GM19395 (cell line): ENCODE measurements at regions not wholly inside any gene's neighbourhood (a gene's known extent, or its start where the extent isn't known, plus 50 kb on each side); places are given as distances from the start of the nearest gene placed in this dataset.
A peak's percentile ranks its signal among the peaks of the same experiment; 100 is the strongest.

Experiments
- ATAC-seq: cut with Tn5 transposase; IDR thresholded peaks from one replicate; pipeline ENCODE4 v1.9.1; 2021; ENCODE audit warnings: mild to moderate bottlenecking, moderate library complexity; ENCODE audit not compliant: unreplicated experiment

GRCh38 chr2:41735476-41735875 is 312.3 kb upstream of the PKDCC start:
- no peak for ATAC-seq

GRCh38 chr2:41736105-41736567 is 311.7 kb upstream of the PKDCC start:
- peak; percentile 94 for ATAC-seq

- ATAC-seq: peak; percentile 40
Measured at GRCh38 chr2:41736586-41736985, 311.2 kb upstream of the PKDCC start.

- no peak for ATAC-seq
Measured at GRCh38 chr2:41737888-41738287, 309.9 kb upstream of the PKDCC start.

GRCh38 chr2:41741951-41742595 is 305.7 kb upstream of the PKDCC start:
- peak; percentile 99 for ATAC-seq

GRCh38 chr2:41743324-41743723 is 304.5 kb upstream of the PKDCC start:
- no peak for ATAC-seq

- ATAC-seq: no peak
Measured at GRCh38 chr2:41750829-41751228, 297.0 kb upstream of the PKDCC start.

GRCh38 chr2:41759880-41760279 is 287.9 kb upstream of the PKDCC start:
- no peak for ATAC-seq

- ATAC-seq: no peak
Measured at GRCh38 chr2:41763141-41763540, 284.7 kb upstream of the PKDCC start.

GRCh38 chr2:41764131-41764530 is 283.7 kb upstream of the PKDCC start:
- no peak for ATAC-seq

GRCh38 chr2:41764919-41765318 is 282.9 kb upstream of the PKDCC start:
- ATAC-seq: no peak

GRCh38 chr2:41768310-41768709 is 279.5 kb upstream of the PKDCC start:
- no peak for ATAC-seq

GRCh38 chr2:41771710-41772109 is 276.1 kb upstream of the PKDCC start:
- ATAC-seq: no peak

GRCh38 chr2:41772697-41773096 is 275.1 kb upstream of the PKDCC start:
- no peak for ATAC-seq

- ATAC-seq: no peak
Measured at GRCh38 chr2:41774011-41774605, 273.7 kb upstream of the PKDCC start.

GRCh38 chr2:41775366-41776025 is 272.3 kb upstream of the PKDCC start:
- no peak for ATAC-seq

- no peak for ATAC-seq
Measured at GRCh38 chr2:41779888-41780287, 267.9 kb upstream of the PKDCC start.

- peak; percentile 59 for ATAC-seq
Measured at GRCh38 chr2:41782306-41783158, 265.3 kb upstream of the PKDCC start.

- no peak for ATAC-seq
Measured at GRCh38 chr2:41784496-41784895, 263.3 kb upstream of the PKDCC start.

- ATAC-seq: no peak
Measured at GRCh38 chr2:41785251-41786022, 262.4 kb upstream of the PKDCC start.

- ATAC-seq: peak; percentile 75
Measured at GRCh38 chr2:41791523-41791922, 256.3 kb upstream of the PKDCC start.
